OCI-LY1 (cell line): ENCODE measurements at regions not wholly inside any gene's neighbourhood (a gene's known extent, or its start where the extent isn't known, plus 50 kb on each side); places are given as distances from the start of the nearest gene placed in this dataset.

Source experiments
- H2AFZ ChIP-seq: fragments of 200-600 bp; sonication (generic), shearing (Covaris generic); 2 replicates; pipeline ENCODE4 v1.6.0; 2014; ENCODE audit warnings: antibody characterized with exemption, mild to moderate bottlenecking, low read length
- H3F3A ChIP-seq: fragments of 200-600 bp; sonication (generic), shearing (Covaris generic); 2 replicates; pipeline ENCODE4 v1.6.0; 2014; ENCODE audit warnings: mild to moderate bottlenecking, antibody characterized with exemption, low read length, moderate library complexity; ENCODE audit not compliant: insufficient read depth
- H3K27ac ChIP-seq: fragments of 200-600 bp; sonication (generic); 2 replicates; pipeline ENCODE4 v1.5.1; 2014; ENCODE audit warnings: low read length, mixed run types, mild to moderate bottlenecking, low read depth; ENCODE audit not compliant: poor library complexity, severe bottlenecking
- H3K27me3 ChIP-seq: fragments of 200-600 bp; sonication (generic); 2 replicates; pipeline ENCODE4 v1.6.0; 2014; ENCODE audit warnings: antibody characterized with exemption, mild to moderate bottlenecking, low read length, moderate library complexity; ENCODE audit not compliant: insufficient read depth
- H3K36me3 ChIP-seq: fragments of 200-600 bp; sonication (generic); 2 replicates; pipeline ENCODE4 v1.6.1; 2014; ENCODE audit warnings: mild to moderate bottlenecking, antibody characterized with exemption, low read length, moderate library complexity, mixed read lengths; ENCODE audit not compliant: insufficient read depth
- H3K4me1 ChIP-seq: fragments of 200-600 bp; sonication (generic); 2 replicates; pipeline ENCODE4 v1.5.1; 2014; ENCODE audit warnings: mild to moderate bottlenecking, low read length, moderate library complexity; ENCODE audit not compliant: insufficient read depth, severe bottlenecking
- H3K4me2 ChIP-seq: fragments of 200-600 bp; sonication (generic), shearing (Covaris generic); 2 replicates; pipeline ENCODE4 v1.6.1; 2014; ENCODE audit warnings: low read length
- H3K4me3 ChIP-seq: fragments of 200-600 bp; sonication (generic); 2 replicates; pipeline ENCODE4 v1.5.1; 2014; ENCODE audit warnings: low read length, low read depth, mild to moderate bottlenecking, mixed read lengths; ENCODE audit not compliant: poor library complexity, severe bottlenecking
- H3K79me2 ChIP-seq: fragments of 200-600 bp; shearing (Covaris generic); 2 replicates; pipeline ENCODE4 v1.6.1; 2016; ENCODE audit warnings: mixed run types, low read length, mixed read lengths; ENCODE audit not compliant: insufficient read depth
- H3K9ac ChIP-seq: fragments of 200-600 bp; sonication (generic), shearing (Covaris generic); 2 replicates; pipeline ENCODE4 v1.6.1; 2014; ENCODE audit warnings: mild to moderate bottlenecking, low read length, mixed read lengths
- H3K9me2 ChIP-seq: fragments of 200-600 bp; sonication (generic), shearing (Covaris generic); 2 replicates; pipeline ENCODE4 v1.6.1; 2014; ENCODE audit warnings: low read depth, mild to moderate bottlenecking, low read length, mixed read lengths
- H3K9me3 ChIP-seq: fragments of 200-600 bp; shearing (Covaris generic); 2 replicates; pipeline ENCODE4 v1.6.1; 2014; ENCODE audit warnings: low read length, mixed read lengths
- H4K20me1 ChIP-seq: fragments of 200-600 bp; sonication (generic), shearing (Covaris generic); 2 replicates; pipeline ENCODE4 v1.6.0; 2016; ENCODE audit warnings: mild to moderate bottlenecking, low read length; ENCODE audit not compliant: insufficient read depth
- EZH2 ChIP-seq: fragments of 200-600 bp; sonication (generic), shearing (Covaris generic); IDR thresholded peaks from 2 replicates; pipeline ENCODE4 v1.8.0; 2017; ENCODE audit warnings: borderline replicate concordance, mixed run types, mild to moderate bottlenecking, antibody characterized with exemption, low read length, moderate library complexity, mixed read lengths
- TF ChIP-seq, protein P1 (sequence below): fragments of 200-600 bp; sonication (generic), shearing (Covaris generic); IDR thresholded peaks from 2 replicates; pipeline ENCODE4 v1.5.1; 2017; ENCODE audit warnings: mild to moderate bottlenecking, antibody characterized with exemption, low read length, moderate library complexity, mixed read lengths

DNA sequence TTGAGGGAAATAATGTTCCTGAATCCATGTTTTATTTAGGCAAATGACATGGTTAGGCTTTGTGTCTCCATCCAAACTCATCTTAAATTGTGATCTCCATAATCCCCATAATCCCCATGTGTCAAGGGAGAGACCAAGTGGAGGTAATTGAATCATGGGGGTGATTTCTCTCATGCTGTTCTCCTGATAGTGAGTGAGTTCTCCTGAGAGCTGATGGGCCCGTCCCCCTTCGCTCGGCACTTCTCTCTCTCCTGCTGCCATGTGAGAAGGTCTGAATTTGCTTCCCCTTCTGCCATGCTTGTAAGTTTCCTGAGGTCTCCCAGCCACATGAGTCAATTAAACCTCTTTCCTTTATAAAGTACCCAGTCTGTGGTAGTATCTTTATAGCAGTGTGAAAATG, 563.0 kb upstream of the NR3C2 start:
- Histone ChIP-seq H3K79me2 (no peaks in the 10 kb centered on the region), H3K9ac (no peak overlapping the region), H3K9me2 (no peaks in the 10 kb centered on the region), H3K27me3 (no peaks in the 10 kb centered on the region), H3K4me3 (no peak overlapping the region), H4K20me1 (no peaks in the 10 kb centered on the region), H3K27ac (no peak overlapping the region), H3K4me1 (no peaks in the 10 kb centered on the region), H3F3A (no peaks in the 10 kb centered on the region), H2AFZ (no peak overlapping the region), H3K36me3 (no peaks in the 10 kb centered on the region), H3K9me3 (no peaks in the 10 kb centered on the region), H3K4me2 (no peak overlapping the region)
- TF ChIP-seq EZH2, result no peak
- TF ChIP-seq, protein P1, sequence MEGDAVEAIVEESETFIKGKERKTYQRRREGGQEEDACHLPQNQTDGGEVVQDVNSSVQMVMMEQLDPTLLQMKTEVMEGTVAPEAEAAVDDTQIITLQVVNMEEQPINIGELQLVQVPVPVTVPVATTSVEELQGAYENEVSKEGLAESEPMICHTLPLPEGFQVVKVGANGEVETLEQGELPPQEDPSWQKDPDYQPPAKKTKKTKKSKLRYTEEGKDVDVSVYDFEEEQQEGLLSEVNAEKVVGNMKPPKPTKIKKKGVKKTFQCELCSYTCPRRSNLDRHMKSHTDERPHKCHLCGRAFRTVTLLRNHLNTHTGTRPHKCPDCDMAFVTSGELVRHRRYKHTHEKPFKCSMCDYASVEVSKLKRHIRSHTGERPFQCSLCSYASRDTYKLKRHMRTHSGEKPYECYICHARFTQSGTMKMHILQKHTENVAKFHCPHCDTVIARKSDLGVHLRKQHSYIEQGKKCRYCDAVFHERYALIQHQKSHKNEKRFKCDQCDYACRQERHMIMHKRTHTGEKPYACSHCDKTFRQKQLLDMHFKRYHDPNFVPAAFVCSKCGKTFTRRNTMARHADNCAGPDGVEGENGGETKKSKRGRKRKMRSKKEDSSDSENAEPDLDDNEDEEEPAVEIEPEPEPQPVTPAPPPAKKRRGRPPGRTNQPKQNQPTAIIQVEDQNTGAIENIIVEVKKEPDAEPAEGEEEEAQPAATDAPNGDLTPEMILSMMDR, result no peak

DNA sequence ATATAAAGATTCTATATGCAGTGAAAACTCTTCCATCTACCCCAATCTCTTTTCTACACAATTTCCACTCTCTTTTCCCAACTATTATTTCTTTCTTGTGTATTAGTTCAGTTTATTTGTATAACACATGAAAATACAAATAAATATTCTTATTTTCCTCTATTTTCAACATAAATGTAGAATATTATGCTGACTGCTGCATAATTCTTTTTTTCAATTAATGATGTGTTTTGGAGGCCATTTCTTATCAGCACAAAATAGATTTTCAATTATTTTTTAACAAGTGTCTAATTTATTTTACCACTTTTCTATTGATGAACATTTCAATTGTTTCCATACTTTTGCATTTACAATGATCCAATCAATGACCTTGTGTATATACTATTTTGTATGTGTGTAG, 557.7 kb upstream of the NR3C2 start:
- no peak overlapping the region for H3K4me2 ChIP-seq
- H3K9me3 ChIP-seq, result no peaks in the 10 kb centered on the region
- H3K9me2 ChIP-seq, result no peaks in the 10 kb centered on the region
- H2AFZ ChIP-seq, result no peak overlapping the region
- no peak overlapping the region for H3K9ac ChIP-seq
- no peaks in the 10 kb centered on the region for H3K79me2 ChIP-seq
- H3F3A ChIP-seq, result no peaks in the 10 kb centered on the region
- no peak overlapping the region for H3K27ac ChIP-seq
- H3K4me1 ChIP-seq, result peaks cover 5% of the 10 kb centered on the region
- no peaks in the 10 kb centered on the region for H3K27me3 ChIP-seq
- H4K20me1 ChIP-seq, result no peaks in the 10 kb centered on the region
- TF ChIP-seq EZH2, result no peak
- TF ChIP-seq, protein P1, result no peak
- H3K4me3 ChIP-seq, result no peak overlapping the region
- H3K36me3 ChIP-seq, result no peaks in the 10 kb centered on the region

DNA sequence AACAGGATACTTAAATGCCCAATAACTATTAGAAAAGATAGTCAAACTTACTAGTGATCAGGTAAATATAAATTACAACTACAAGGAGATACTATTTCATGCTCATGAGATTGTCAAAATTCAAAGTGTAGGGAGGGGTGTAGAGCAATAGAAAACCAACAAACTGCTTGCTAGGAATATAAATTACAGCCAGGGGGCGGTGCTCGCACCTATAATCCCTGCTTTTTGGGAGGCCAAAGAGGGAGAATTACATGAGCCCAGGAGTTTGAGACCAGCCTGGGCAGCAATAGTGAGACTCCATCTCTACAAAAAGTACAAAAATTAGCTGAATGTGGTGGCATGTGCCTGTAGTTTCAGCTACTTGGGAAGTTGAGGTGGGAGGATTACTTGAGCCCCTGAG, 556.5 kb upstream of the NR3C2 start:
- H3F3A ChIP-seq, result no peaks in the 10 kb centered on the region
- H3K36me3 ChIP-seq, result no peaks in the 10 kb centered on the region
- H3K9me3 ChIP-seq, result no peaks in the 10 kb centered on the region
- H3K27me3 ChIP-seq, result no peaks in the 10 kb centered on the region
- no peaks in the 10 kb centered on the region for H3K9me2 ChIP-seq
- no peak overlapping the region for H3K9ac ChIP-seq
- no peak overlapping the region for H2AFZ ChIP-seq
- no peak overlapping the region for H3K4me2 ChIP-seq
- H3K27ac ChIP-seq, result no peak overlapping the region
- H3K4me3 ChIP-seq, result no peak overlapping the region
- no peaks in the 10 kb centered on the region for H4K20me1 ChIP-seq
- peaks cover 8% of the 10 kb centered on the region for H3K4me1 ChIP-seq
- no peak for TF ChIP-seq EZH2
- TF ChIP-seq, protein P1, result peak; percentile 60
- H3K79me2 ChIP-seq, result no peaks in the 10 kb centered on the region
